OCI-LY7 (cell line): ENCODE measurements at regions not wholly inside any gene's neighbourhood (a gene's known extent, or its start where the extent isn't known, plus 50 kb on each side); places are given as distances from the start of the nearest gene placed in this dataset.

Experiments used
- BruUV-seq: library from RNA; stranded (reverse); fragments of 400-500 nt; replicated peaks from 2 replicates; lab custom pipeline; 2021; lab: Mats Ljungman, UMichigan
- CTCF ChIA-PET: fragments of 300-600 bp; sonication (Branson Sonifier 250); formaldehyde crosslinking; loops from one replicate; lab custom pipeline; 2022; ENCODE audit warnings: antibody characterized with exemption; ENCODE audit not compliant: unreplicated experiment; lab: Charles Lee
- POLR2A ChIA-PET: fragments of 300-600 bp; sonication (Branson Sonifier 250); formaldehyde crosslinking; loops from one replicate; lab custom pipeline; 2022; ENCODE audit warnings: antibody characterized with exemption; lab: Charles Lee
- DNase-seq: peaks from one replicate; pipeline ENCODE4 v3.0.0-alpha.2; 2015; ENCODE audit warnings: low spot score
- H2AFZ ChIP-seq: fragments of 200-600 bp; sonication (generic), shearing (Covaris generic); 2 replicates; pipeline ENCODE4 v1.6.1; 2014; ENCODE audit warnings: mild to moderate bottlenecking, antibody characterized with exemption, low read length, moderate library complexity
- H3K27ac ChIP-seq: fragments of 200-600 bp; sonication (generic); 2 replicates; pipeline ENCODE4 v1.5.1; 2014; ENCODE audit warnings: mixed run types, low read depth, mild to moderate bottlenecking, moderate library complexity, low read length, inconsistent platforms; ENCODE audit not compliant: poor library complexity, severe bottlenecking
- H3K36me3 ChIP-seq: fragments of 200-600 bp; sonication (generic); 2 replicates; pipeline ENCODE4 v1.6.1; 2014; ENCODE audit warnings: mild to moderate bottlenecking, antibody characterized with exemption, low read length, moderate library complexity, mixed read lengths; ENCODE audit not compliant: insufficient read depth
- H3K4me1 ChIP-seq: fragments of 200-600 bp; sonication (generic); 2 replicates; pipeline ENCODE4 v1.5.1; 2014; ENCODE audit warnings: mild to moderate bottlenecking, low read length; ENCODE audit not compliant: insufficient read depth, poor library complexity, severe bottlenecking
- H3K4me2 ChIP-seq: fragments of 200-600 bp; sonication (generic); 2 replicates; pipeline ENCODE4 v1.6.1; 2014; ENCODE audit warnings: mild to moderate bottlenecking, low read length
- H3K4me3 ChIP-seq: fragments of 200-600 bp; sonication (generic); 2 replicates; pipeline ENCODE4 v1.5.1; 2014; ENCODE audit warnings: mild to moderate bottlenecking, low read depth, low read length; ENCODE audit not compliant: poor library complexity, severe bottlenecking
- H3K79me2 ChIP-seq: fragments of 200-600 bp; sonication (generic); 2 replicates; pipeline ENCODE4 v1.6.1; 2016; ENCODE audit warnings: low read depth, mild to moderate bottlenecking, low read length, moderate library complexity, mixed read lengths; ENCODE audit not compliant: insufficient read depth
- H3K9me2 ChIP-seq: fragments of 200-600 bp; sonication (generic); 2 replicates; pipeline ENCODE4 v1.6.1; 2016; ENCODE audit warnings: mild to moderate bottlenecking, low read length, mixed read lengths; ENCODE audit not compliant: insufficient read depth
- H3K9me3 ChIP-seq: fragments of 200-600 bp; sonication (generic); 2 replicates; pipeline ENCODE4 v1.6.1; 2014; ENCODE audit warnings: mild to moderate bottlenecking, mixed run types, low read length, mixed read lengths
- H4K20me1 ChIP-seq: fragments of 200-600 bp; sonication (generic); 2 replicates; pipeline ENCODE4 v1.6.1; 2014; ENCODE audit warnings: mild to moderate bottlenecking, antibody characterized with exemption, low read length, moderate library complexity, mixed read lengths; ENCODE audit not compliant: insufficient read depth
- EZH2phosphoT487 ChIP-seq: fragments of 200-600 bp; sonication (generic); IDR thresholded peaks from 2 replicates; pipeline ENCODE4 v1.6.1; 2018; ENCODE audit warnings: low read depth, borderline replicate concordance, mild to moderate bottlenecking, mixed run types, antibody characterized with exemption, low read length, moderate library complexity, mixed read lengths
- intact Hi-C: fragments of 100-400 bp; cut with micrococcal nuclease; formaldehyde crosslinking; loops from one replicate; pipeline ENCODE4 v1.10.0; 2022; ENCODE audit not compliant: unreplicated experiment
- TF ChIP-seq, protein P1 (sequence below): fragments of 200-600 bp; sonication (generic); conservative IDR thresholded peaks from 2 replicates; pipeline ENCODE4 v1.5.1; 2014; ENCODE audit warnings: mild to moderate bottlenecking, antibody characterized with exemption, low read length, moderate library complexity, mixed read lengths

DNA sequence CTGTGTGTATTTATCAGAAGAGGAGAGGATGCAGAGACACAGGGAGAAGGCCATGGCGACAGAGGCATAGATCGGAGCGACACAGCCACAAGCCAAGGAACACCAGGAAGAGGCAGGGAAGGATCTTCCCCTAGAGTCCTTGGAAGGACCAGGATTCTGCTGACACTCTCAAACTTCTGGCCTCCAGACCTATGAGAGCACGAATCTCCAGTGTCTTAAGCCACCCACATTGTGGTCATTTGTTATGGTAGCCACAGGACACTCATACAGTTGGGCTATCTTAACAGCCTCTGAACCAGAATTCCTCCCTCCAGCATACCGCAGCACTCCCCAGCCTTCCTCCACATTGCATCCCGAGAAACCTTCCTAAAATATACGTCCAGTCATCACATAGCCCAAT, 367.0 kb upstream of the MGMT start:
- Histone ChIP-seq H3K4me3 (no peak overlapping the region), H4K20me1 (no peaks in the 10 kb centered on the region), H2AFZ (no peak overlapping the region), H3K79me2 (no peaks in the 10 kb centered on the region), H3K36me3 (no peaks in the 10 kb centered on the region), H3K9me3 (no peaks in the 10 kb centered on the region), H3K9me2 (no peaks in the 10 kb centered on the region), H3K27ac (no peak overlapping the region), H3K4me1 (no peaks in the 10 kb centered on the region), H3K4me2 (no peak overlapping the region)
- CTCF ChIA-PET, result no interaction called here
- POLR2A ChIA-PET, result no interaction called here
- BruUV-seq, result no TSS peak
- intact Hi-C loops, result no loop called here
- TF ChIP-seq EZH2phosphoT487, result no peak
- TF ChIP-seq, protein P1, sequence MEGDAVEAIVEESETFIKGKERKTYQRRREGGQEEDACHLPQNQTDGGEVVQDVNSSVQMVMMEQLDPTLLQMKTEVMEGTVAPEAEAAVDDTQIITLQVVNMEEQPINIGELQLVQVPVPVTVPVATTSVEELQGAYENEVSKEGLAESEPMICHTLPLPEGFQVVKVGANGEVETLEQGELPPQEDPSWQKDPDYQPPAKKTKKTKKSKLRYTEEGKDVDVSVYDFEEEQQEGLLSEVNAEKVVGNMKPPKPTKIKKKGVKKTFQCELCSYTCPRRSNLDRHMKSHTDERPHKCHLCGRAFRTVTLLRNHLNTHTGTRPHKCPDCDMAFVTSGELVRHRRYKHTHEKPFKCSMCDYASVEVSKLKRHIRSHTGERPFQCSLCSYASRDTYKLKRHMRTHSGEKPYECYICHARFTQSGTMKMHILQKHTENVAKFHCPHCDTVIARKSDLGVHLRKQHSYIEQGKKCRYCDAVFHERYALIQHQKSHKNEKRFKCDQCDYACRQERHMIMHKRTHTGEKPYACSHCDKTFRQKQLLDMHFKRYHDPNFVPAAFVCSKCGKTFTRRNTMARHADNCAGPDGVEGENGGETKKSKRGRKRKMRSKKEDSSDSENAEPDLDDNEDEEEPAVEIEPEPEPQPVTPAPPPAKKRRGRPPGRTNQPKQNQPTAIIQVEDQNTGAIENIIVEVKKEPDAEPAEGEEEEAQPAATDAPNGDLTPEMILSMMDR, result no peak
- DNase-seq, result no peak

DNA sequence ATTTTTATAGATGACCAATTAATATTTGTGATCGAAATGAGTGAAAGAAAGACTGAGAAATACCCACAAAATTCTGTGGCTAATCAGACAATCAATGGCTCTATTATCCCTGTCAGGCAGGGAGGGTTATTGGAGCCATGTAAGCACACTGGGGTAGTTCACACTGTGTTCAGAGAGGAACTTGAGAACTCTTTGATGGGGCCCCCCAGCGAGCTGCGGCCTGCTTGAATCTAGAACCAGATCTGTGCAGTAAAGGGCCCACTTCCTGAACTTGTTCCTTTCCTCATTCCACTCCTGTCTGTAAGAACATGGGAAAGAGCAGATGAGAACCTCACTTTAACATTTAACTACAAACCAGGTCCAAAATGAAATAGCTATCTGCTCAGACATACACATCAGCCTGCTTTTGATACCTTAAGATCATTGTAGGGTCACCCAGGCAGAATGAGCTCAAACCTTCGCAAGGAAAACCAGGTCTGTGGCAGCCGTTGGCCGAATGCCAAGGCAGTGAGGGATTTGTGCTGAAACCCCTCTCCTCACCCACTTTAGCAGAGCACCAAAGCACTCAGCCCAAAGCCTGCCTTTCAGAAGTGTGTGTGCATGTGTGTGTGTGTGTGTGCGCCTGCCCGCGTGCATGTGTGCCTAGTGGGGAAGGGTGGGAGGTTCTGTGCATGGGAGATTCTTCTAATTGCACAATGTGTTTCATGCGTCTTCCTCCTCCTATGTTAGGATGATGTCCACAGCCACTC, 365.6 kb upstream of the MGMT start:
- no peaks in the 10 kb centered on the region for H4K20me1 ChIP-seq
- H3K9me3 ChIP-seq, result no peaks in the 10 kb centered on the region
- CTCF ChIA-PET, result no interaction called here
- TF ChIP-seq, protein P1, result no peak
- TF ChIP-seq EZH2phosphoT487, result no peak
- no peaks in the 10 kb centered on the region for H3K36me3 ChIP-seq
- no peak for DNase-seq
- H3K27ac ChIP-seq, result no peak overlapping the region
- H3K4me3 ChIP-seq, result no peak overlapping the region
- POLR2A ChIA-PET, result no interaction called here
- no TSS peak for BruUV-seq
- intact Hi-C loops, result no loop called here
- no peaks in the 10 kb centered on the region for H3K9me2 ChIP-seq
- no peak overlapping the region for H2AFZ ChIP-seq
- H3K4me2 ChIP-seq, result no peak overlapping the region
- no peaks in the 10 kb centered on the region for H3K4me1 ChIP-seq
- H3K79me2 ChIP-seq, result no peaks in the 10 kb centered on the region

DNA sequence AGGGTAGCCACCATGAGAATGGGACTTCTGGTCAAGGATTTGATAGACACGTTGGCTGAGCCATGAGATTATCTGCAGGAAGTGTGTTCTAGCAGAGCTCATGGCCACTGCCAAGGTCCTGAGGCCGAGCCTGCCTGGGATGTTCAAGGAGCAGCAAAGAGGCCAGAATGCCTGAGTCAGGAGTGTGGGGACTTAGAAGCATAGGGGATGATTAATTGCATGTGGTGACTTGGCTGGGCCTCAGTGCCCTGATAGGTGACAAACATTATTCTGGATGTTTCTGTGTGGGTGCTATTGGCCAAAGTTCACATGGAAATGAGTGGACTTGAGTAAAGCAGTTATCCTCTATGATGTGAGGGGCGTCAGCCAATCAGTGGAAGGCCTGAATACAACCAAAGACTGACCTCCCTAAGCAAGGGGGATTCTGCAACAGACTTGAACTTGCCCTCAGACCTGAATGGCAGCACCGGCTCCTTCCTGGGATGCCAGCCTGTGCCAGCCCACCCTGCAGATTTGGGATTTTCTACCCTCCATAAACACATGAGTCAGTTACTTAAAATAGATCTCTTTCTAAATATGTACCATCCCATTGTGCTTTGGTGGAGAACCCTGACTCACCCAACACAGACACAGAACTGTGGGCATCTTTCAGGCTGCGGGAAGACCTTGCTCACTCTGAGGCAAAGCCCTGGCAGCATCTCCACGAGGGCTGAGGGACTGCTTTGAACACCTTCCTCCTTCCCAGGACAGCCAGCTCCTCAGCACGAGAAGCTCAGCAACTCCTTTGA, 363.9 kb upstream of the MGMT start:
- no peak overlapping the region for H3K27ac ChIP-seq
- H3K9me3 ChIP-seq, result no peaks in the 10 kb centered on the region
- no peak overlapping the region for H2AFZ ChIP-seq
- no peak for DNase-seq
- H4K20me1 ChIP-seq, result no peaks in the 10 kb centered on the region
- intact Hi-C loops, result no loop called here
- H3K9me2 ChIP-seq, result no peaks in the 10 kb centered on the region
- H3K4me2 ChIP-seq, result no peak overlapping the region
- ChIA-PET CTCF (no interaction called here), POLR2A (interaction anchor here (0.5 to 0.7 kb wide), 2 partner anchors 201 to 211 kb away, joined by 3 read pairs; no protein-coding TSS in a partner anchor)
- no TSS peak for BruUV-seq
- TF ChIP-seq, protein P1, result no peak
- TF ChIP-seq EZH2phosphoT487, result no peak
- H3K36me3 ChIP-seq, result no peaks in the 10 kb centered on the region
- no peaks in the 10 kb centered on the region for H3K4me1 ChIP-seq
- H3K79me2 ChIP-seq, result no peaks in the 10 kb centered on the region
- no peak overlapping the region for H3K4me3 ChIP-seq
